ENCODE measurements at regions not wholly inside any gene's neighbourhood (a gene's known extent, or its start where the extent isn't known, plus 50 kb on each side); places are given as distances from the start of the nearest gene placed in this dataset.
"Not testable (repeated sequence)": the region's sequence is repeated elsewhere in the genome, so short reads cannot be mapped to it uniquely, and the experiment has no call there.

DNA sequence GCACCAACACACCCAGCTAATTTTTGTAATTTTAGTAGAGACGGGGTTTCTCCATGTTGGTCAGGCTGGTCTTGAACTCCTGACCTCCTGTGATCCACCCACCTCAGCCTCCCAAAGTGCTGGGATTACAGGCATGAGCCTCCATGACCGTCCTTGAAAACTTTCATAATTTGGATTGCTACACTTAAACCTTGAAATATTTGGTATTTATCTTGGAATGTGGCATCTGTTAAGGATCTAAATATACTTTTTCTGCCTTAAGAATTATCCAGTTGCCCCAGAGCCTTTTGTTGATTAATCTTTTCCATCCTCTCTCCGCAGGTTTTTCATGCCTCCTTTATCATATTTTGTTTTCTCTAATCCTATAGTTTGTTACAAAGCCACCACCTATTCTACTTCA, 872.7 kb downstream of the KCNMA1 start:
- POLR2A ChIA-PET: not testable (repeated sequence)

GRCh38 chr10:76764177-76764576, 873.4 kb downstream of the KCNMA1 start:
- H3K9me3 Mint-ChIP-seq: peaks cover 0 to 7% (median 0%) of the 10 kb centered on the region in 9 donors
- H3K36me3 Mint-ChIP-seq: no peaks in the 10 kb centered on the region
- POLR2A ChIA-PET: no interaction called here
- no peak overlapping the region for H3K27ac Mint-ChIP-seq
- H3K4me1 Mint-ChIP-seq: no peaks in the 10 kb centered on the region
- peaks cover 0 to 6% (median 1%) of the 10 kb centered on the region in 5 donors for H3K27me3 Mint-ChIP-seq
- H3K4me3 Mint-ChIP-seq: no peak overlapping the region
- DNase-seq (no peak), ATAC-seq (no peak)

More for the DNA sequence above, 872.7 kb downstream of the KCNMA1 start:
- not testable (repeated sequence) for H3K36me3 Mint-ChIP-seq, H3K27me3 Mint-ChIP-seq, H3K4me1 Mint-ChIP-seq, DNase-seq, H3K27ac Mint-ChIP-seq, H3K4me3 Mint-ChIP-seq, H3K9me3 Mint-ChIP-seq, ATAC-seq

DNA sequence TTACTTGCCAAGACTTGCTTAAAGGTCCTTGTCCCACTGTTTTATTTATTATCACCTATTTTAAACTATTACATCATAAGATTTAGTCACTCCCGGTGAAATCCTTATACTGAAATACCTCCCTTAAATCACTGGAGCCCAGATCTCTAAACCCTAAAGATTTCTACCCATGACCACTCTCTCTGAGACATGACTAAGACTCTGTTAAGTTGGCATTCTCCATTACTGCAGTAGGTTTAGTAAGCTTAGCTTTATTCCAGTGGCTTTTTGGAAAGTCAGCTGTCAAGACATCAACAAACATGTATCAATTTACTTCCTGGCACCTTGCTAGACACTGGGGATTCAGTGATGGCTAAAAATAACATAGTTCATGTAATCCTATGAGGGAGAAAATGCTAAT, 874.2 kb downstream of the KCNMA1 start:
- no peak overlapping the region for H3K4me3 Mint-ChIP-seq
- H3K36me3 Mint-ChIP-seq: no peaks in the 10 kb centered on the region
- H3K9me3 Mint-ChIP-seq: peaks cover 0 to 7% (median 0%) of the 10 kb centered on the region in 9 donors
- no peak for ATAC-seq
- H3K27ac Mint-ChIP-seq: no peak overlapping the region
- DNase-seq: no peak
- no peaks in the 10 kb centered on the region for H3K4me1 Mint-ChIP-seq
- POLR2A ChIA-PET: no interaction called here
- H3K27me3 Mint-ChIP-seq: peaks cover 0 to 6% (median 1%) of the 10 kb centered on the region in 5 donors

GRCh38 chr10:76759681-76760080, 877.9 kb downstream of the KCNMA1 start:
- Mint-ChIP-seq H3K27me3 (peaks cover 0 to 6% (median 0%) of the 10 kb centered on the region in 5 donors), H3K27ac (no peak overlapping the region), H3K4me3 (no peak overlapping the region), H3K9me3 (peaks cover 0 to 7% (median 0%) of the 10 kb centered on the region in 9 donors), H3K4me1 (no peaks in the 10 kb centered on the region), H3K36me3 (no peaks in the 10 kb centered on the region)
- POLR2A ChIA-PET: no interaction called here
- no peak for DNase-seq
- ATAC-seq: no peak

DNA sequence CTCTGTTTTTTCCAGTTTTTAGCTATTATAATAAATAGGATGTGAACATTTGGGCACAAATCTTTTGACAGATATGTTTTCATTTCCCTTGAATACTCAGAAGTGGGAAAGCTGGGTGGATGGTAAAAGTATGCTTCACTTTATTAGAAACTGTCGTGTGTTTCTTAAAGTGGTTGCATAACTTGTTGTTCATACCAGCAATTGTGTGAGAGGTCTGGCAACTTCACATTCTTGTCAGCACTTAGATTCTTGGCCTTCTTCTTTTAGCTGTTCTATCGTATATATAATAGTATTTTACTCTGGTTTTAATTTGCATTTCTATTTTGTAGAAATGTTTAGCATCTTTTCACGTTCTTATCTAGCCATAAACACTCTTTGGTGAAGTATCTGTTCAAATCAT, 894.4 kb downstream of the KCNMA1 start:
- no peaks in the 10 kb centered on the region for H3K36me3 Mint-ChIP-seq
- no peak for ATAC-seq
- H3K27ac Mint-ChIP-seq: no peak overlapping the region
- DNase-seq: no peak
- H3K9me3 Mint-ChIP-seq: peaks cover 0 to 3% (median 0%) of the 10 kb centered on the region in 9 donors
- H3K4me3 Mint-ChIP-seq: no peak overlapping the region
- peaks cover 0 to 2% (median 0%) of the 10 kb centered on the region in 5 donors for H3K27me3 Mint-ChIP-seq
- H3K4me1 Mint-ChIP-seq: no peaks in the 10 kb centered on the region
- POLR2A ChIA-PET: interaction anchor here (0.7 kb wide), 1 partner anchor 200 kb away, joined by 4 read pairs; no protein-coding TSS in a partner anchor

DNA sequence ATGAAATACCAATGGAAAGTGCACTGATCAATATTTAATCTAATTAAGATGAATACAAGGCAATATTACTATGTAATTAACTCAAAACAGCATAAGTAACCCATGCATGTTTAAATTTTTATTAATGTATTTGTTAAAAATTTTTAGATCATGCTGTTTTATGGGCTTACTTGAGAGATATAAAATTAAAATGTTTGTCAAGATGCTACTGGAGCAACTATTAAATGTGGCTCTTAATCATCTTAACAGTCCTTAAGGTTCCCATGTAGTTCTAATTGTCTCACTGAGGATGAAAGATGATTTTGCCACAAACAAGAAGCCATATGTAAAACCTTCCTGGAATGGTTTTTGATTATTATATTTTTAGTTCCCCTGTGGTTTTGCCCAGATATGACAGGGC, 897.1 kb downstream of the KCNMA1 start:
- ATAC-seq (no peak), DNase-seq (no peak)
- peaks cover 0 to 3% (median 0%) of the 10 kb centered on the region in 9 donors for H3K9me3 Mint-ChIP-seq
- POLR2A ChIA-PET: no interaction called here
- H3K4me1 Mint-ChIP-seq: no peaks in the 10 kb centered on the region
- no peak overlapping the region for H3K4me3 Mint-ChIP-seq
- H3K27me3 Mint-ChIP-seq: no peaks in the 10 kb centered on the region
- H3K36me3 Mint-ChIP-seq: no peaks in the 10 kb centered on the region
- no peak overlapping the region for H3K27ac Mint-ChIP-seq

DNA sequence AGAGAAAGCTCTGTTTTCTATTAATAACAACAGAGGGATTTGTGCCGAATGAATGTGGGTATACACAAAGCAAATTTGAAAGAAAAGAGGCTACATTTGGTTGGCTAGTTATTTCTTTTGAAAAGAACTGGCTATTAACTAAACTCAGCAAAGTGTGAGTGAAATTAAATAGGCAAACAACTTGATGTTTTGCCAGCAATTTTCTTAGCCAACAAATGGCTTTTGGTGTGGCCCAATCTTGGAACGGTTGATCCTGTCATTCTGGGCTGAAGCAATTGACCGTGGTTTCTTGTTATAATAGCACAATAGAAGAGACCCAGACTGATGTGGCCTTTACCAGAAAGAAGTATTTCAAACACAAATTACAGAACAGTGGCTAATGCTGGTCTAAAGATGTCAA, 898.6 kb downstream of the KCNMA1 start:
- no peak overlapping the region for H3K27ac Mint-ChIP-seq
- H3K4me1 Mint-ChIP-seq: no peaks in the 10 kb centered on the region
- H3K27me3 Mint-ChIP-seq: peaks cover 0 to 6% (median 0%) of the 10 kb centered on the region in 5 donors
- no peaks in the 10 kb centered on the region for H3K36me3 Mint-ChIP-seq
- DNase-seq: no peak
- no peak for ATAC-seq
- H3K4me3 Mint-ChIP-seq: no peak overlapping the region
- H3K9me3 Mint-ChIP-seq: peaks cover 0 to 5% (median 0%) of the 10 kb centered on the region in 9 donors
- POLR2A ChIA-PET: no interaction called here

DNA sequence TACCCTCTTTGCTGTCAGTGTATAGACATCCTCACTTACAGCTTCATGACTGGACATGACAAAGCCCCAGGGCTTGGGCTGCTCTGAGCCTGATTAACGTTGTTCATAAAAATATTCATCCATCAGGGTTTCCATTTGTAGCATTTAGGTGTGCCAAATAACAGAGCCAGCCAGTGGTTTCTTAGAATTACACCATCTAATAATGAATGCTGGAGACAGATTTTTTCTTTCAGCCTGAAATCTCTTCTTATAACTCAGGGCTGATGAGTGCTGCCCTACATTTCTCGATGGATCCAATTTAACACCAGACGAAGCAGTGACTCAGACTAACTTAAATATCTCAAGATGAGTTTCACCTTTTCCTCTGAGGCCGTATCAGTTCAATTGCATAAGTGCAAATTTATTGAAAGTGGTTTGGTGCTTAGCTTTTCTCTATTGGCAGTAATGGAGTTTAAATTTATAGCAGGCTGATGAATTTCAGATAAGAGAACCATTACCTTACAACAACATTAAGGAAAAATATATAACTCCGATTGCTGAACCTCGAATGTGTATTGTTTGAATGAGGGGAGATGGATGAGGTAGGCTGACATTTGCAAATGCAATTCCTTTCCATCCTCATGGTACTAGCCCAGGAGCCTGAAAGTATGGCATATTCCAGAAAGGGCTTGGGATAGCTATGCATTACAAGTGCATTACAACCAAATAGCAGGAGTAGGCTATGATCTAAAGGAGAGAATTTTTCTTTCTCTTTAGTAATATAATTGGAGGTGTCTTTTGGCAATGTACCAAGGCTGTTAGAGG, 900.6 kb downstream of the KCNMA1 start:
- Mint-ChIP-seq H3K27ac (peak overlapping the region in 1 of 10 donors; percentile 1), H3K36me3 (no peaks in the 10 kb centered on the region), H3K27me3 (peaks cover 0 to 9% (median 0%) of the 10 kb centered on the region in 5 donors), H3K4me3 (no peak overlapping the region), H3K4me1 (no peaks in the 10 kb centered on the region), H3K9me3 (peaks cover 0 to 11% (median 2%) of the 10 kb centered on the region in 9 donors)
- no peak for ATAC-seq
- DNase-seq: no peak
- POLR2A ChIA-PET: no interaction called here

- Mint-ChIP-seq H3K9me3 (peaks cover 0 to 16% (median 3%) of the 10 kb centered on the region in 9 donors), H3K27me3 (peaks cover 0 to 12% (median 0%) of the 10 kb centered on the region in 5 donors), H3K4me3 (no peak overlapping the region), H3K36me3 (no peaks in the 10 kb centered on the region), H3K4me1 (no peaks in the 10 kb centered on the region), H3K27ac (peak overlapping the region in 1 of 10 donors; percentile 1)
- ATAC-seq (no peak), DNase-seq (no peak)
- POLR2A ChIA-PET: no interaction called here
Measured at GRCh38 chr10:76736392-76736791, 901.2 kb downstream of the KCNMA1 start.

GRCh38 chr10:76735866-76736265, 901.7 kb downstream of the KCNMA1 start:
- no peak for DNase-seq
- no peaks in the 10 kb centered on the region for H3K4me1 Mint-ChIP-seq
- POLR2A ChIA-PET: no interaction called here
- no peak for ATAC-seq
- H3K4me3 Mint-ChIP-seq: no peak overlapping the region
- no peaks in the 10 kb centered on the region for H3K36me3 Mint-ChIP-seq
- peaks cover 0 to 12% (median 0%) of the 10 kb centered on the region in 5 donors for H3K27me3 Mint-ChIP-seq
- no peak overlapping the region for H3K27ac Mint-ChIP-seq
- H3K9me3 Mint-ChIP-seq: peaks cover 0 to 20% (median 3%) of the 10 kb centered on the region in 9 donors

DNA sequence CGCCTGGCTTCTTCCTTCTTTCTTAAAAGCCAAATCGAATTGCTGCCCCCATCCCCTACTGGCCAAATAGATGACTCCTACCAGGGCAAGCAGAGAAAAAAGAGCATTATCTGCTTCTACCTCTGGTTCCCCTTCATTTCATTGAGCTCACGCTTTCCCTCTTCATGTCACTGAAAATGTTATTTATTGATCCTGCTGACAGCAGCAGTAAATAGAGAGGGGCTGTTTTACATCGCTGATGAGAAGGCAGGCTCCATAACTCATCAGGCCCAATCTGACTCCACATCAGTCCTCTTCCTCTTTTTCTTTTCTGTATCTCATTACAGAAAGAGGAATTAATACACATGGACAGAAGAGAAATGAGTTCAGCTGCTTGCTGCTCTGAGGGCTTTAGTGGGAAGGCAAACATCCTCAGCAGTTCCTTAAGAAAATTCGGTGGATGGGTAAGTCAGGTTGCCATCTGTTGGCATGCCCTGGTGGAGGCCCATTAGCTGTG, 904.1 kb downstream of the KCNMA1 start:
- Mint-ChIP-seq H3K27me3 (peaks cover 0 to 12% (median 0%) of the 10 kb centered on the region in 5 donors), H3K4me3 (no peak overlapping the region), H3K27ac (no peak overlapping the region), H3K9me3 (peaks cover 0 to 30% (median 3%) of the 10 kb centered on the region in 9 donors), H3K4me1 (no peaks in the 10 kb centered on the region), H3K36me3 (no peaks in the 10 kb centered on the region)
- DNase-seq (no peak), ATAC-seq (no peak)
- POLR2A ChIA-PET: no interaction called here

DNA sequence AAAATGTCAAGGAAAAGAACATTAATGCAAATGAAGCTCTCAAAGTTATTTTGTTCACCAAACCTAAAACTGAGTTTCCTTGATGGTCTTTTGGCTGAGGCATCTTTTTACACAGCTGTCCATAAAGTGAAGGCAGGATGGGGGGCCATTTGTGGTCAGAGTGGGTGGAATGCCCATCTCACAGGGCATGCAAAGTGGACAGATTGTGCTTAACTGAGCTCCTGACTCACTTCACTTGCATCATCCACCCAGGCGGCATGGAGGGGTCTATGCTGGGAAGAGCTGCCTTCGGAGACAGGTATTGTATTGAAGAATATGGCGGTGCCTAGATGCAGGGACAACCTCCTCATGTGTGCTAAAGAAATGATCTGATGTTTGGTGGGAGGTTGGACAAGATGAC, 905.3 kb downstream of the KCNMA1 start:
- ATAC-seq (no peak), DNase-seq (no peak)
- H3K27me3 Mint-ChIP-seq: peaks cover 0 to 12% (median 0%) of the 10 kb centered on the region in 5 donors
- H3K27ac Mint-ChIP-seq: no peak overlapping the region
- H3K4me1 Mint-ChIP-seq: no peaks in the 10 kb centered on the region
- POLR2A ChIA-PET: no interaction called here
- no peak overlapping the region for H3K4me3 Mint-ChIP-seq
- H3K9me3 Mint-ChIP-seq: peaks cover 0 to 30% (median 3%) of the 10 kb centered on the region in 9 donors
- no peaks in the 10 kb centered on the region for H3K36me3 Mint-ChIP-seq

DNA sequence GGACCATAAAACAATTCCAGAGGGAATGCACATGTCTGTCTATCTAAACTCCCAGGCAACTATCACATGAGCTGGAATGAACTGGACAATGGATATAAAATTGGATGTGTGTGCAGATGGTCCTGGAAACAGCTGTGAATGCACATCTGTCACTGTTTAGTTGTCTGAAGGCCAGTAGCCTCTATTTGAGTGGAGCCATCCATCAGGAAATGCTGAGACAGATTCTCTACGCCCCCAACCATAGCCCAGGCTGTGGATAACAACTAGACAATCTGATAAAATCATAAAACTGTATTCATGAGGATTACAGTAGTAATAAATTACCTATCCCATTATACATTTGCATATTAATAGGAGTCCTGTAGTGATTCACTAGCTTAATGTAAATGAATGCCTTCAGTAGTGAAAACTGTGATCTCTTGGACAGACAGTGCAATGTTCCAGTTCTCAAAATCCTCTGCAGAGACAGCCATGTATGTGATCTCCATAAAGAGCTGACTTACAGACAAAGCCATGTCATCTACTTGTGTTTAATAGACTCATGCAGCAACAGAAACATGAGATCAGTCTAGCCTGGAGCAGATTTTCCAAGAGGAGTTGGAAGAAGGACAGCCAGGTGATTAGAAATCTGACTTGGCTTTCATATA, 907.6 kb downstream of the KCNMA1 start:
- POLR2A ChIA-PET: no interaction called here
- no peaks in the 10 kb centered on the region for H3K36me3 Mint-ChIP-seq
- no peaks in the 10 kb centered on the region for H3K4me1 Mint-ChIP-seq

More for the DNA sequence above, 907.6 kb downstream of the KCNMA1 start:
- no peak overlapping the region for H3K4me3 Mint-ChIP-seq
- DNase-seq: no peak
- H3K27me3 Mint-ChIP-seq: peaks cover 0 to 12% (median 0%) of the 10 kb centered on the region in 5 donors
- ATAC-seq: no peak
- H3K27ac Mint-ChIP-seq: no peak overlapping the region
- H3K9me3 Mint-ChIP-seq: peaks cover 0 to 30% (median 4%) of the 10 kb centered on the region in 9 donors
